NCI-H1092 treated with DMSO at 0.1 percent for 48 hours (cell line): ENCODE measurements at regions not wholly inside any gene's neighbourhood (a gene's known extent, or its start where the extent isn't known, plus 50 kb on each side); places are given as distances from the start of the nearest gene placed in this dataset.
"Not testable (repeated sequence)": the region's sequence is repeated elsewhere in the genome, so short reads cannot be mapped to it uniquely, and the experiment has no call there.

Experiments
- DNase-seq: peaks from one replicate; lab custom pipeline; 2025; lab: John Stamatoyannopoulos, UW

DNA sequence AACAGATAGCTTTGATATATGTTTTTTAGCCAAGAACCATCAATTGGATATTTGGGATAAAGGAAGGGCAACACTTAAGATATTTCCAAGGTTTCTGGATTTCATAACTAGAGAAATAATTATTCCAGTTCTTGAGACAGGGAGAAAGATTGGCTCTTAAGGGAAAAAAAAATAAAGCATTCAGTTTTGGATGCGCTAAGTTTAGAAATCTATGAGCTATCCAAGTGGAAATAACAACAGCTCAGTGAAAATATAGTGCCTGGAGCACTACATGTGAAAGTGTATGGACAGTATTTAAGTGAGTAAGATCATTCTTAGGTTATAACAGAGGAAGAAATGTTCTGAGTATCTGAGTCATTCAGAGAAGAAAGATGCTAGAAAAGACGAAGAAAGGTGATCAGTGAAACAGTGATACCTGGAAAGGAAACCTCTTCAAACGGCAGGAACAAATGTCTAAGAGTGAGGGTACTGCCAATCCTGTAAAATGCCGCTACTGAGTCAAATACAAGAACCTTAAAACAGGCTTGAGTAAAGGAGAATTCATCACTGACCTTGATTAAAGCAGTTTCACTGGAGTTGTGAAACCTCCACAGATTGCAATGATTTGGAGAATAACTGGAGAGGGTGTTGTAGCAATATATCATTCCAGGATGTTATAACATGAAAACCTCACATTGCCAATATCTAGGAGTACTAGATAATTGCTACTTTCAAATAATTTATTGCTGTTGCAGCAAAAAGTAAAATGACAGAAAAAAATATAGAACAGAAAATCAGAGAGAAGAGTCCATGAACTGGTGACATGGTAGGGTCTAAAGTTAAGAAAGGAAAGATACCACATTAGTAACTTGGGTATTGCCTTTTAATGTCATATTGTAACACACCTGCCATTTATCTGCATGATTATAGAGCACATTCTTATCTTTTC, 482.1 kb upstream of the RGS18 start:
- DNase-seq = no peak

DNA sequence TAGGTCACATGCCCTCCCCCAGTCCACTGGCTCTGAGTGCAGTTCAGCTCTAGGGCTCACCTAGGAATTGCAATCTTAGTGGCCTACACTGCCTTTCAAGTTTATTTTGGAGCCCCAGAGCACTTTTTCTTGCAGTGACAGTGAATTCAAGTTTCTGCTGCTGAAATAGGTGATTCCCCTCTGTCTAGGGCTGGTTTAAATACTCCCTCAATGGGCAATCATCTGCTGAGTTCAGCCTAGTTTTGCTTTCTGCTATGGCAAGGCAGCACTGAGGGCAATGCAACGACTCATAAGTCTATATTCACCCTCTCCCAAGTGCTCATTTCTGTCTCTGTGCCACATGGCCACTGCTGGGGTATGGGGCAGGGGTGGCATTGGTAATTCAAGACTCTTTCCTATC, 472.6 kb upstream of the RGS18 start:
- no peak for DNase-seq

DNA sequence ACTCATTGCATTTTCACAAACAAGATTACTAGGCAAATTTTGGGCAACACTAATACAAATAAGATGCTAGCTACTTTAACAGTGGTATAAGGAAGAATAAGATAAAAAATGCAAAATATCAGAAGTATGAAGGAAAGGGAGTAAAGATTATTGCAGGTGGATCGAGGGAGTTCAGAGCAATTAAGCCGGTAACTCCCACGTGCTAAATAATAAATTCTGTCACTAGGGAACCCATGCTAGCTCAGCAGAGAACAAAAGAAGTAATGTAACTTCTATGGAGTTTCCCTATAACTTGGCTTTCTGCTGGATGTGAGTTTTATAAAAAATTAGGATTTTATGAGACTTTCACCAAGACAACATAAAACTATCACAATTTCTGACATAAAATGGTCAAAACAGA, 470.5 kb upstream of the RGS18 start:
- DNase-seq = no peak

DNA sequence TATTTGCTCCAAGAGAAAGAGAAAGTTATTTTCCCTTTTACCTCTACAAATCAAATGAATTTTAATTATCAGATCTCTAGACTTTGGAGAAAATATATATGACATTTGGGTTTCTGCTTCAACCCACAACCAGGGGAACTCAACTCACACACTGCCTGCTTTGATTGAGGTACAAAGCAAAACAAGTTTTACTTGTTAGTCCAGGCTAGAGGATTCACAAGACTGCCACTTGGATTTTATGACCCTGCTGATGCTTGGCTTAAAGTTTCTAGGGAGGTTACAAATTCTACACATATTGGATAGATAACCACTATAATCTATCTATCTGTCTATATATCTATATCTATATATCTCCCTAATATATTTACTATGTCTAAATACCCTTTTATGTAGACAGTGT, 467.3 kb upstream of the RGS18 start:
- no peak for DNase-seq

DNA sequence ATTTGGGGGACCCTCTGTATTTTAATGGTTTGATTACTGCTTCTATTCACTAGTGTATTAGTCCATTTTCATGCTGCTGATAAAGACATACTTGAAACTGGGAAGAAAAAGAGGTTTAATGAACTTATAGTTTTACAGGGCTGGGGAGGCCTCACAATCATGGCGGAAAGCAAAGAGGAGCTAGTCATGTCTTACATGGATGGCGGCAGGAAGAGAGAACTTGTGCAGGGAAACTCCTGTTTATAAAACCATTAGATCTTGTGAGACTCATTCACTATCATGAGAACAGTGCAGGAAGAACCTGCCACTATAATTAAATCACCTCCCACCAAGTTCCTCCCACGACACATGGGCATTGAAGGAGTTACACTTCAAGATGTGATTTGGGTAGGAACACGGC, 464.5 kb upstream of the RGS18 start:
- DNase-seq = no peak

DNA sequence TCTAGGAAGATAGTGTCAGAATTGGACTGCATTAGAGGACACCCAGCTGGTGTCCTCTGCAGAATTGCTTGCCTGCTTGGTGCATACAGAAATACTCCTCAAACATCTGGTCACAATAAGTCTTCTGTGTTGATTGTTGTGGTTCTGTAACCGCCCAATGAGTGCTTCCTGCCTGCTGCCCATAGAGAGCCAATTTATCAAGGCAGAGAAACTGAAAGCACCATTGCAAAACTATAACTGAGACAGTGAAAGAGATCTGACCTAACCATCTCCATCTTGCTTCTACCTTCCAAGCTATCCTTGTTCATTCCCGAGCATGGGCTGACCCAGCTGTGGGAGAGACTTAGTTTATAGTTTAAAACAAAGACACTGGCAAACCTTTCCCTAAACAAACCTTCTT, 462.4 kb upstream of the RGS18 start:
- DNase-seq = no peak

DNA sequence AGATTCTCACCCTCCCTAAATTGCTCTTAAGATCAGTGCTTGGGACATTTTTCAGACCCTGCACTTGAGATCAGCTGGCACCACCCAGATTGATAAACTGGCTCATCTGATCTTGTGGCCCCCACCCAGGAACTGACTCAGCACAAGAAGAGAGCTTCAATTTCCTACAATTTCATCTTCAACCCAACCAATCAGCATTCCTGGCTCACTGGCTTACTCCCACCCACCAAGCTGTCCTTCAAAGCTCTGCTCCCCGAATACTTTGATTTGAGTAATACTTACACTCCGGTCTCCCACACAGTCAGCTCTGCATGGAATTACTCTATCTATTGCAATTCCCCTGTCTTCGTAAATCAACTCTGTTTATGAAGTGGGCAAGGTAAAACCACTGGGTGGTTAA, 461.9 kb upstream of the RGS18 start:
- DNase-seq = no peak

DNA sequence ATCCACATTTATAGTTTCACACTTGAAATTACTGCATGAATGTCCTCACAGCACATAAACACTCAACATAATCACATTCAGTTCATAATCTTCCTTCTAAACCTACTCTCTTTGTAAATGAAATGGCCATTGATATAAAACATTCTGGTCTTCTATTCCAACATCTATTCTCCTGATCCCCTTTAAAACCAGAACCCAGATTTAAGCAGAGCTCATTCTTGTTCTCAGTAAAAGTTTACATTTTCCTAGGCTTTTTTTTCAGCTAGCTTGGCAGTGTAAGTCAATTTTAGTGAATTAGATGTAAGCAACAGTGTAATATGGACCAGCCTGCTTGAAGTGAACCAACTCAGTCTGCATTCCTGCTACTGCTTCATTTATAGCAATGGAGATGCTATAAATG, 460.7 kb upstream of the RGS18 start:
- no peak for DNase-seq

DNA sequence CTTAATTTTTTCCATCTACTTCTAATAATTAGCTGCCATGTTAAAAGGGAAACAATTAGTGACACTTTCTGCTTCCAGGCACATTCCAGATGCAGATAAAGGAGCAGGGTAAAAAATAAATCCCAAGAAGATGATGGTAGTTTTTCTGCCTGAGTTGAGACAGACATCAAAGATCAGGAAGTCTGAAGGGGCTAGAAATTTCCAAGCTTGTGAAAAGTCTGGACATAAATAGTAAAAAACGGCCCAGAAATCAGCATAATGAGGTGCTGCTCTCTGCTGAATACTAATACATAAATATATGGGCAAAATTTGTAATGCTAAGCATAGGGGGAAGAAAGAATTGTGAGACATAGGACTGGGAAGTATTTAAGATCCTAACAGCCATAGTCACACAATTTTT, 460.0 kb upstream of the RGS18 start:
- DNase-seq = no peak

DNA sequence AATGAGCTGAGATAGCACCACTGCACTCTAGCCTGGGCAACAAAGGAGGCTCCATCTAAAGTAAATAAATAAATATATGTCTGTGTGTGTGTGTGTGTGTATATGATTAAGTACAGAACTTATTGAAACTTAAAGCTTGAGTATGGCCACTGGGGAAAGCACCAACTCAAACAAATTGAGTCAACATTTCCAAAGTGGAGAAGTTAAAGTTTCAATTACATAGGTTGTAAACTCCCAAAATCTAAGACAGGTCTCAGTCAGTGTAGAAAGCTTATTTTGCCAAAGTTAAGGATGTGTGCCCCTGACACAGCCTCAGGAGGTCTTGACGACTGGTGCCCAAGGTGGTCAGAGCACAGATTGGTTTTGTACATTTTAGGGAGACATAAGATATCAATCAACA, 458.9 kb upstream of the RGS18 start:
- no peak for DNase-seq

DNA sequence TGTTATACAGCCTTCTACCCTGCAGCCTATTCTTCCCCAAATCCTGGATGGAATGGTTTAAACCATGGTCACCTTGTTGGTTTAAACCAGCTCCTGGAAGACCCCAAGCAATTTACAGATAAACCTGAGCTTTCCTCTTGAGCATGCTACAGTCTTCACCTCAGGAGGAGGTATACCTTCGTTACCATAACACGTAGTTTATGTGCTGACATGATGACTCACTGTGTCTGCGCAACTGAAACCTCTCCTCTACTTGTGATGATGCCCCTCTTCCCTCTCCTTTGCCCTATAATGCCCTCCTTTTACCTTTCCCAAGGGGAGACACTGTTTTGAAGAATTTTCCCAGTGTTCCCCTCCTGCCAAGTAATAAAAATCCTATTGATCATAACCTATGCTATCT, 457.3 kb upstream of the RGS18 start:
- DNase-seq = no peak

DNA sequence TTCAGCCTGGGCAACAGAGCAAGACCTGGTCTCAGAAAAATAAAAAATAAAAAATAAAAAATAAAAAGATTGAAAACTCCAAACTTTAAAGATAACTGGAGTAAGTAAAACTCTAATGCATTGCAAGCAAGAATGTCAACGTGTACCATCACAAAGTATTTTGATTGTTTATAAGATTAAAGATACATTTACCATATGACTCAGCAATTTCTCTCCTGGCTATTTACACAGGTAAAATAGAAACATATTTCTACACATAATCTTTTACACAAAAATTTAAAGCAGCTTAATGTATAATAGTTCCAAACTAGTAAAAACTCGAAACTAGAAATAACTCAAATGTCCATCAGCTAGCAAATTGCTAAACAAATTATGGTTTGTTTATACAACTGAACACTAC, 456.1 kb upstream of the RGS18 start:
- no peak for DNase-seq

DNA sequence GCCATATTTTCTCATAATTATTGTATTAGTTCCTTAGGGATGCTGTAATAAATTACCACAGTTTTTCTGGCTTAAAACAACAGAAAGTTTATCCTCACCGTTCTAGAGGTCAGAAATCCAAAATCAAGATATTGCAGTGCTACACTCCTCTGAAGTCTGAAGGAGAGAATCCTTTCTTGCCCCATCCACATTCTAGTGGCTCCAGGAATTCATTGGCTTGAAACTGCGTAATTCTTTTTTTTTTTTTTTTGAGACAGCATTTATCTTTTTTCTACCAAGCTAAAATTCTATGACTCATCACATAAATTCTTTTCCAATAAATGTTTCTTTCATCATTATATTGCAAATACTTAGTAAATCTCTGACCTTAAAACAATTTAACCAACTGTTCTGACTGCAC, 451.0 kb upstream of the RGS18 start:
- DNase-seq = no peak

DNA sequence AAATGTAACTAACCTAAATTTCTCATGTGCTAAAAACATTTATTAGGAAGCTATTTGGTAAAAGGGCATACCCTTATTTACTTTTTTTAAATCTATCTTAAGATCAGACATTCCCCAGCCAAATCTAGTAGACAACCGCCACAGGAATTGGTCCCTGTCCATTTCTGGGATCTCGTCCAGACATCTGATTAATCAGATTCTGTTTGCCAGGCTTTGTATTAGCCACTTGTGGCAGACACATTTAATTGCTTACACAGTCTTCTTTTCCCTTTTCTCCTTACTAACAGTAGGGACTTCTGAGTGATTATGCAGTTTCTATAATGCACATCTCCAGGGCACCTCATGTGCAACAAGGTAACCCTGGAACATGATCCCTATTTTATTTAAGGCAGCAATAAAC, 449.0 kb upstream of the RGS18 start:
- DNase-seq = no peak

DNA sequence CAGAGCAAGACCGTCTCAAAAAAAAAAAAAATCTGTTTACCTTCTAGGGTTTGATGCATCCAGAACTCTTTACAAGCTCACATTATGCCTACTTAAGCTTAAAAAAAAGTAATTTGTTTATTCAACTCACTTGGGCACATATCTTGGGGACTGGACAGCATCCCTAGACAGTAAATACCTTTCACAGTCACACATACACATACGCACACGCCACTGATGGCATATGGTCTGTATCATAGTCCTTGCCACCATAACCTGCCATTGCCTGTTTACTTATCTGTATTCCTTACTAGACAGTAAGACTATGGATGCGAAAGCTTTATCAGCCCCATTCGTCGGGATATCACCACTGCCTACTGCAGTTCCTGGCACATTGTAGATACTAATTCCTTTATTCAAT, 446.3 kb upstream of the RGS18 start:
- no peak for DNase-seq

DNA sequence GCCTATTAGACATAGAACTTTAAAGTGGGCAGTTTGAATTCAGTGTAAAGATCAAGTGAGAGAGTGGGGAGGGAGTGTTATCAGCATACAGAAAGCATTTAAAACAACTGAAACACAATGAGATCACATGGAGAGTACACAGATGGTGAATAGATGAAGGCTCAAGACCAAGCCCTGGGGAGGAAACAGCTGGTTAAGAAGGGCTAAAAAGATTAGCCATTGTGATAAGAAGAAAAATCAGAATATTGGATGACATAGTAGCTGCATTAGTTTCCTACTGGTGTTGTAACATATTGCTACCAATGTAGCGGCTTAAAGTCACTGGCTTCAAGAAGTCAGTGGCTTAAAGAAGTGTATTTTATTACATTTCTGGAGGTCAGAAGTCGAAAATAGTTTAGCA, 443.4 kb upstream of the RGS18 start:
- DNase-seq = no peak

DNA sequence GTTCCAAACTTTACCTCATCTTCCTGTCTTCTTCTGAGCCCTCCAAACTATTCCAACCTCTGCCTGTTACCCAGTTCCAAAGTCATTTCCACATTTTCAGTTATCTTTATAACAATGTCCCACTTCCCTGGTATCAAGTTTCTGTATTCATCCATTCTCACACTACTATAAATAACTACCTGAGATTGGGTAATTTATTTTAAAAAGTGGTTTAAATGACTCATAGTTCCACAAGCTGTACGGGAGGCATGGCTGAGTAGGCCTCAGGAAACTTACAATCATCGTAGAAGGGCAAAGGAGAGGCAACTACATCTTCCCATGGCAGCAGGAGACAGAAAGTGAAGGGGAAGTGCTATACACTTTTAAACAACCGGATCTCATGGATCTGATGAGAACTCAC, 428.5 kb upstream of the RGS18 start:
- DNase-seq = no peak

DNA sequence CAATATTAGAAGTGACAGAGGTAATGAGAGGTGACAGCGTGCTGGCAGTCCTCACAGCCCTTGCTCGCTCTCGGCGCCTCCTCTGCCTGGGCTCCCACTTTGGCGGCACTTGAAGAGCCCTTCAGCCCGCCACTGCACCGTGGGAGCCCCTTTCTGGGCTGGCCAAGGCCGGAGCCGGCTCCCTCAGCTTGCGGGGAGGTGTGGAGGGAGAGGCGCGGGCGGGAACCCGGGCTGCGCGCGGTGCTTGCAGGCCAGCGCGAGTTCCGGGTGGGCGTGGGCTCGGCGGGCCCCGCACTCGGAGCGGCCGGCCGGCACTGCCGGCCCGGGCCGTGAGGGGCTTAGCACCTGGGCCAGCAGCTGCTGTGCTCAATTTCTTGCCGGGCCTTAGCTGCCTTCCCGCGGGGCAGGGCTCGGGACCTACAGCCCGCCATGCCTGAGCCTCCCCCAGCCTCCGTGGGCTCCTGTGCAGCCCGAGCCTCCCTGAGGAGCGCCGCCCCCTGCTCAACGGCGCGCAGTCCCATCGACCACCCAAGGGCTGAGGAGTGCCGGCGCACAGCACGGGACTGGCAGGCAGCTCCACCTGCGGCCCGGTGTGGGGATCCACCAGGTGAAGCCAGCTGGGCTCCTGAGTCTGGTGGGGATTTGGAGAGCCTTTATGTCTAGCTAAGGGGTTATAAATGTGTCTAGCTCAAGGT, 426.5 kb upstream of the RGS18 start:
- DNase-seq = not testable (repeated sequence)

DNA sequence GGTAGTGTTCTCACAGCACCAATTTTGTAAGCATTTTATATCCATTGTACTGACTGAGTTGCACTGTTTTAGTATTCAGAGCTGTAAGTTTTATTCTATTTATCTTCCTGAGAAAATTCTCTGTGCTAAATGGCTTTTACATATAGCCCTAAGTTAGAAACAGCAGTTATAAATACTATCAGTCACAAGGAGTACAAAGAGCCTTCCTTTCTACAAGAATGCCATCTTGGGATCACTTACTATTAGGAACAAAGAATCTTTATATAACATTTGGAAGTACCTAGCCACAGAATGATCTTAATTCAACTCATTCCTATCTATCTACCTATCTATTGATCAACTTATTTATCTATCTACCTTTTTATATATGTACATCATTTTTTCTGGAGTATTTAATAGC, 423.9 kb upstream of the RGS18 start:
- no peak for DNase-seq

DNA sequence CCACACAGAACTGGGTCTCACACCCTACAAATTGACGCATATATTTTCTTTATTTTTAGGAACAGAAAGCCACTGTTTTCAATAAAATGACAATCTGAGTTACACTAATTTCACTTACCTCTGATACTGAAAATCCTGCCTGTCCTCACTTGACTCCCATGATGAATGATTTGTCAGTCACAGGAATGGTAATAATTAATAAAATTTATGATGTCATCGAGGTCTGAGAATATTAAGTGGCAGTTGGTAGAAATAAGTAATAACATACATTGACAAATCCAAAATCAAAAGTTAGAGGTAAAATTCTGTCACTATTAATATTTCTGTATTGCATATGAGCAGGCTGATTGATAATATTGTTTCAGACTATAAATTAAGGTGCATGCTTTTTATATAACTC, 418.7 kb upstream of the RGS18 start:
- no peak for DNase-seq

DNA sequence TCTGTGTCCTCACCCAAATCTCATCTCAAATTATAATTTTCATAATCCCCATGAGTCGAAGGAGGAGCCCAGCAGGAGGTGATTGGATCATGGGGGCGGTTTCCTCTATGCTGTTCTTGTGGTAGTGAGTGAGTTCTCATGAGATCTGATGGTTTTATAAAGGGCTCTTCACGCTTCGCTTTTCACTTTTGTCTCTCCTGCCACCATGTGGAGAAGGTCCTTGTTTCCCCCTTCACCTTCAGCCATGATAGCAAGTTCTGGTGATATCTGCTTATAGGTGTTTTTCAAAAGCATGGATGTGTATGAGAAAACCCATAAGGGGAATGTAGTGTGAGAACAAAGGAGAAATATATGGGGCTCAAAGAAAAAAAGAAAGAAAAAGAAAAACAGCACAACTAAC, 405.9 kb upstream of the RGS18 start:
- no peak for DNase-seq

DNA sequence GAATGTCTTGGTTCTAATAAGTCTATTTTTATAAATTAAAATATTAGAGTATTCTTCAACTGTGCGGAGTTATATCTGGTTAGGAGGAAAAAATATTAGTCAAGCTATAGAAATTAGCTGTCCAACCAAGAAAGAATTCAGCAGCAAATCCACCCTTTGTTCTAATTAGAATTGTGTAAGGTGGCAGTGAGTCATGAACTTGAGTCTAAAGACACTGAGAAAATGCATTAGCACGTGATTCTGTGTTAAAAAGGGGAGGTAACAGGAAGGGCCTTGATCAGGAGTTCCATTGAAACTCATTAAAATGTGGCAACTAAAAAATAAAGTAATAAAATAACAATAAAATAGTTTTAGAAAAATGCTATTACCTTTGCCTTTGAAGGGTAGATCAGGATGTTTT, 398.2 kb upstream of the RGS18 start:
- DNase-seq = no peak

DNA sequence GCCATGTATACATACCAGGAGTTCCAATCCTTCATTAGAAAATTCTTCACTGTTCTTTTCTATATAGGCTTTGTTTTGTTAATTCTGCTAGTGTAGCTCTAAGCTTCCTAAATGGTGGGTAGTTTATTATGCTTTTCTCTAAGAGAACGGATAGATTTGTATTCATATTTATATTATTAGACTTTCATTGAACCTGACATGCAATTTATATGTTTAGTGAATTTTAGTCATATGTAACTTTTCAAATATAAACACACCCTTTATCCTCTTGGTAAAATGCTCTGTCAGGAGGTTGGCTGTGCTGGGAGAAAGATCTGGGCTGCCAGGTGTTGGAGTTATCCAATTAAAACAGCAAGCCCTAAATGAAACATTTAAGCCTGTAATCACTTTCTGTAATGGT, 369.7 kb upstream of the RGS18 start:
- no peak for DNase-seq

DNA sequence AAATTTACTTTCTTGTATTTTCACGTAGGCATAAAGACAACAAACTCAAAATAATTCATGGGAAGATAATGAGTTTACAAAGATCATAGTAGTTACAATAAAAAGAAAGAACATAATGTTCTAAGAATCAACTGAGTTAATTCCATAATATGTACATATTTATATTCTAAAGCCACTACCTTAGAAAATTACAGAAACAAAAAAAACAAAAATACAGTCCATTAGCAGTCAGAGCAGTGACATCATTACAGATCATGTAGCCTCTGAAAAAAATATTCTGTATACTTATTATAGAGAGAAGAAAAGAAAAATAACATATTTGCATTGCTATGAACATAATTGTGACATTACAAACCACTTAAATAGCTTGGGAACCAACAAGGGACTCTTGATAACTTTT, 360.1 kb upstream of the RGS18 start:
- DNase-seq = no peak
